ENCODE measurements at regions not wholly inside any gene's neighbourhood (a gene's known extent, or its start where the extent isn't known, plus 50 kb on each side); places are given as distances from the start of the nearest gene placed in this dataset.

DNA sequence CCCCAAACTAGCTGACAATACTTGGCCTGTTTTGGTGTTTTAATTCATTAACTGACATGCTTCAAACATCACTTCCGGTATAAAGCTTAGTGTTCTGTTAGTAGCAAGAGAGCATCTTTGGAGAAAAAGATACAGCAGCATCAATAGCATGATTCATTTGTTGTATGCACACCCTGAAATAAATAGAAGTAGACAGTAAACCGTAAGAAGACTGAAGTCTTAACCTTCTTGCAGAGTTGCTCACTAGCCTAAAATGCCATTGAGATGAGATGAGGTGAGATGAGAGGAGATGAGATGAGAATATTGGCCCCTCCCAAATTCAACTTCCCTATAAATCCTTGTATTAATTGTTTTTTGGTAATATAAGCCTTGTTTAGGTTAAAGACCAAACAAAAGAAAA, 108.8 kb downstream of the TNFSF18 start:
- no peak for TF ChIP-seq MXI1 (IDR thresholded peaks at IDR 0.05; ENCODE audit: borderline replicate concordance, low read depth, low read length)
- no peak for TF ChIP-seq POLR2A (IDR thresholded peaks at IDR 0.05; ENCODE audit: low read depth, low read length)
- TF ChIP-seq, protein P1, sequence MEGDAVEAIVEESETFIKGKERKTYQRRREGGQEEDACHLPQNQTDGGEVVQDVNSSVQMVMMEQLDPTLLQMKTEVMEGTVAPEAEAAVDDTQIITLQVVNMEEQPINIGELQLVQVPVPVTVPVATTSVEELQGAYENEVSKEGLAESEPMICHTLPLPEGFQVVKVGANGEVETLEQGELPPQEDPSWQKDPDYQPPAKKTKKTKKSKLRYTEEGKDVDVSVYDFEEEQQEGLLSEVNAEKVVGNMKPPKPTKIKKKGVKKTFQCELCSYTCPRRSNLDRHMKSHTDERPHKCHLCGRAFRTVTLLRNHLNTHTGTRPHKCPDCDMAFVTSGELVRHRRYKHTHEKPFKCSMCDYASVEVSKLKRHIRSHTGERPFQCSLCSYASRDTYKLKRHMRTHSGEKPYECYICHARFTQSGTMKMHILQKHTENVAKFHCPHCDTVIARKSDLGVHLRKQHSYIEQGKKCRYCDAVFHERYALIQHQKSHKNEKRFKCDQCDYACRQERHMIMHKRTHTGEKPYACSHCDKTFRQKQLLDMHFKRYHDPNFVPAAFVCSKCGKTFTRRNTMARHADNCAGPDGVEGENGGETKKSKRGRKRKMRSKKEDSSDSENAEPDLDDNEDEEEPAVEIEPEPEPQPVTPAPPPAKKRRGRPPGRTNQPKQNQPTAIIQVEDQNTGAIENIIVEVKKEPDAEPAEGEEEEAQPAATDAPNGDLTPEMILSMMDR (conservative IDR thresholded peaks at IDR 0.05; ENCODE audit: low read depth, low read length): no peak
- no peak for TF ChIP-seq CEBPB (IDR thresholded peaks at IDR 0.05; ENCODE audit: low read depth, low read length)
- no peak for TF ChIP-seq ELK1 (IDR thresholded peaks at IDR 0.05; ENCODE audit: borderline replicate concordance, low read depth, low read length)
- no peak for TF ChIP-seq RAD21 (IDR thresholded peaks at IDR 0.05; ENCODE audit: low read length)
- no peak for TF ChIP-seq SMC3 (IDR thresholded peaks at IDR 0.05; ENCODE audit: low read depth, low read length)
- no peak for TF ChIP-seq RFX5 (IDR thresholded peaks at IDR 0.05; ENCODE audit: low read depth, low read length)
- TF ChIP-seq RCOR1 (IDR thresholded peaks at IDR 0.05; ENCODE audit: insufficient replicate concordance, low read length): no peak
- TF ChIP-seq, protein P2, sequence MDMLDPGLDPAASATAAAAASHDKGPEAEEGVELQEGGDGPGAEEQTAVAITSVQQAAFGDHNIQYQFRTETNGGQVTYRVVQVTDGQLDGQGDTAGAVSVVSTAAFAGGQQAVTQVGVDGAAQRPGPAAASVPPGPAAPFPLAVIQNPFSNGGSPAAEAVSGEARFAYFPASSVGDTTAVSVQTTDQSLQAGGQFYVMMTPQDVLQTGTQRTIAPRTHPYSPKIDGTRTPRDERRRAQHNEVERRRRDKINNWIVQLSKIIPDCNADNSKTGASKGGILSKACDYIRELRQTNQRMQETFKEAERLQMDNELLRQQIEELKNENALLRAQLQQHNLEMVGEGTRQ (IDR thresholded peaks at IDR 0.05; ENCODE audit: low read depth, low read length): no peak
- TF ChIP-seq BHLHE40 (IDR thresholded peaks at IDR 0.05; ENCODE audit: low read depth, low read length): no peak

Data from IMR-90 (cell line).